ENCODE measurements at regions not wholly inside any gene's neighbourhood (a gene's known extent, or its start where the extent isn't known, plus 50 kb on each side); places are given as distances from the start of the nearest gene placed in this dataset.

GRCh38 chr4:23733476-23733875, 156.4 kb downstream of the PPARGC1A start:
- no peak for TF ChIP-seq CTCF (IDR thresholded peaks at IDR 0.05; ENCODE audit: borderline replicate concordance, extremely low read depth, low read length, poor library complexity, severe bottlenecking)
- no peak for TF ChIP-seq EZH2 (IDR thresholded peaks at IDR 0.05; ENCODE audit: borderline replicate concordance, low read depth, low read length, severe bottlenecking)

Data from DND-41 (cell line).